Memory B cell (primary cell): ENCODE measurements at regions not wholly inside any gene's neighbourhood (a gene's known extent, or its start where the extent isn't known, plus 50 kb on each side); places are given as distances from the start of the nearest gene placed in this dataset.
"Not testable (repeated sequence)": the region's sequence is repeated elsewhere in the genome, so short reads cannot be mapped to it uniquely, and the experiment has no call there.

Experiments used
- ATAC-seq: fragments of 150-1000 bp; cut with Tn5 transposase; 2 replicates; pipeline ENCODE4 v1.10.0; 2021; ENCODE audit warnings: low read depth, mild to moderate bottlenecking, moderate library complexity
- DNase-seq, 2 donors: peaks; one replicate each; pipeline ENCODE4 v3.0.0; 2022; ENCODE audit warnings: low spot score in 2 of 2
- H3K27ac Mint-ChIP-seq: one replicate; pipeline ENCODE4 v1.8.0; 2022; ENCODE audit warnings: mild to moderate bottlenecking, moderate library complexity, mixed read lengths
- H3K27me3 Mint-ChIP-seq: one replicate; pipeline ENCODE4 v1.8.0; 2022; ENCODE audit warnings: mixed read lengths
- H3K36me3 Mint-ChIP-seq: one replicate; pipeline ENCODE4 v1.8.0; 2022; ENCODE audit warnings: mild to moderate bottlenecking, mixed read lengths
- H3K4me1 Mint-ChIP-seq: one replicate; pipeline ENCODE4 v1.8.0; 2022; ENCODE audit warnings: mixed read lengths
- H3K4me3 Mint-ChIP-seq: one replicate; pipeline ENCODE4 v1.8.0; 2022; ENCODE audit warnings: mild to moderate bottlenecking, moderate library complexity, mixed read lengths
- H3K9me3 Mint-ChIP-seq: one replicate; pipeline ENCODE4 v1.8.0; 2022; ENCODE audit warnings: mixed read lengths

- H3K4me1 Mint-ChIP-seq, ATAC-seq, H3K36me3 Mint-ChIP-seq, H3K27ac Mint-ChIP-seq, H3K4me3 Mint-ChIP-seq, H3K27me3 Mint-ChIP-seq, DNase-seq, H3K9me3 Mint-ChIP-seq: not testable (repeated sequence)
These were observed 139.0 kb downstream of the GOLGA6L6 start for GRCh38 chr15:20402586-20402985.

- not testable (repeated sequence) for DNase-seq, H3K9me3 Mint-ChIP-seq, ATAC-seq, H3K4me1 Mint-ChIP-seq, H3K27me3 Mint-ChIP-seq, H3K27ac Mint-ChIP-seq, H3K36me3 Mint-ChIP-seq, H3K4me3 Mint-ChIP-seq
These were observed 140.5 kb downstream of the GOLGA6L6 start for GRCh38 chr15:20401058-20401457.

DNA sequence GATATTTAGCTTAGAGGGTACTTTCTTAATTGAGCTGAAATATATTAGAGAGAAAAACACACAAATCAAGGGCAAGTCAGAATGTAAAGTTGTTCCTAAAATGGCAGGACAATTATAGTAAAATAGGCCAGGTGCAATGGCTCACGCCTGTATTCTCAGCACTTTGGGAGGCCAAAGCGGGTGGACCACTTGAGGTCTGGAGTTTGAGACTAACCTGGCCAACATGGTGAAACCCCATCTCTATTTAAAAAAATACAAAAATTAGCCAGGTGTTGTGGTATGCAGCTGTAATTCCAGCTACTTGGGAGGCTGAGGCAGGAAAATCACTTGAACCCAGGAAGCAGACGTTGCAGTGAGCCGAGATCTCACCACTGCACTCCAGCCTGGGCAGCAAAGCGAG lies 142.9 kb downstream of the GOLGA6L6 start:
- not testable (repeated sequence) for H3K36me3 Mint-ChIP-seq, H3K27me3 Mint-ChIP-seq, H3K9me3 Mint-ChIP-seq, H3K4me1 Mint-ChIP-seq, H3K27ac Mint-ChIP-seq, H3K4me3 Mint-ChIP-seq, ATAC-seq, DNase-seq

DNA sequence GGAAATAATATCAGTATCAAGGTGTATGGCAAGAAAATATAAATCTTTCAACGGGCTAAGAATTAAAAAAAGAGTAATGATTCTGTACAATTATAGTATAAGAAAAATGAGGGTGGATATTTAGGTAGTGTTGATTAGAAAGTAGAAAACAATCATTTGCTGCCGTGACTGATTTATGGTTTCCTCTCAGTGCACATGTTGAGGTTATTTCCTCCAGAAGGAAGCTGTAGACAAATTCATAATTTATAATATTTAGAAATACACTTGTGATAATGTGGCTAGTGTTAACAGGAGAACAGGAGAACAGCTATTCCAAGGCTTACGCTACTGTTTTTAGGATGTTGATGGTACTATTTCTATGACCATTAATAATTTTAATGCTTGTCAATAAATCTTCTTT lies 153.4 kb downstream of the GOLGA6L6 start:
- not testable (repeated sequence) for DNase-seq, H3K27ac Mint-ChIP-seq, H3K9me3 Mint-ChIP-seq, H3K4me3 Mint-ChIP-seq, ATAC-seq, H3K4me1 Mint-ChIP-seq, H3K36me3 Mint-ChIP-seq, H3K27me3 Mint-ChIP-seq

- no peak for DNase-seq
These were observed 155.4 kb downstream of the GOLGA6L6 start for GRCh38 chr15:20386198-20386597.

DNA sequence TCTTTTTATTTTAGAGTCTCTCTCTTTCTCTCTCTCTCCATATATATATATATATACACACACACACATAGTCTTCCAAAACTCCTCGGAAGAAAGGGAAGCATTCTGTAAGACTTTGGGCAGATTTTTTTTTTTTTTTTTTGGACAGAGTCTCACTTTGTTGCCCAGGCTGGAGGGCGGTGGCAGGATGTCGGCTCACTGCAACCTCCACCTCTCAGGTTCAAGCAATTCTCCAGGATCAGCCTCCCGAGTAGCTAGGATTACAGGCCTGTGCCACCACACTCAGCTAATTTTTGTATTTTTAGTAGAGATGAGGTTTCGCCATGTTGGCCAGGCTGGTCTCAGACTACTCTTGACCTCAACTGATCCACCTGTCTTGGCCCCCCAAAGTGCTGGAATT lies 161.4 kb downstream of the GOLGA6L6 start:
- not testable (repeated sequence) for ATAC-seq, H3K4me1 Mint-ChIP-seq, H3K9me3 Mint-ChIP-seq, DNase-seq, H3K27me3 Mint-ChIP-seq, H3K27ac Mint-ChIP-seq, H3K4me3 Mint-ChIP-seq, H3K36me3 Mint-ChIP-seq

More at GRCh38 chr15:20386198-20386597, 155.4 kb downstream of the GOLGA6L6 start:
- Mint-ChIP-seq H3K9me3 (no peaks in the 10 kb centered on the region), H3K27ac (no peak overlapping the region), H3K36me3 (no peaks in the 10 kb centered on the region), H3K4me1 (no peaks in the 10 kb centered on the region), H3K4me3 (no peak overlapping the region), H3K27me3 (no peaks in the 10 kb centered on the region)
- ATAC-seq, result no peak

DNA sequence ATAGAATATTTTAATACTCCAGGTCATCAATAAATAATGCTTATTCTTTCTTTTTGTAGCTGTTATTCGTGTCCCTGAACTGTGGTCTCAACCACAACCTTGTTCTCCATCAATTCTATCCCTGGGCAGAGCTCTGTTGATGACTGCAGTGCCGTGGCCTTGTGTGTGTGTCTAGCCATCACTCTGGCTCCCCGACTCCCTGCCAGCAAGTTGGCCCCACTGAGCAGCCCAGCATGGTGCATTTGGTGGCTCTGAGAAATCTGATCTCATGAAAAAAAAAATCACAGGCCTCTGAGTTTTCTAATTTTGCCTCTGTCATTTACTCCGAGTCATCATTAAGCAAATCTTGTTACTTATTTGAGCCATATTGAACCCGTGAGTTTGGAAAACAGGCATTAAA lies 164.7 kb downstream of the GOLGA6L6 start:
- H3K4me3 Mint-ChIP-seq, result no peak overlapping the region
- ATAC-seq, result no peak
- no peaks in the 10 kb centered on the region for H3K27me3 Mint-ChIP-seq

GRCh38 chr15:20372416-20372815 lies 169.2 kb downstream of the GOLGA6L6 start:
- H3K36me3 Mint-ChIP-seq, DNase-seq, H3K9me3 Mint-ChIP-seq, H3K27ac Mint-ChIP-seq, H3K27me3 Mint-ChIP-seq, ATAC-seq, H3K4me1 Mint-ChIP-seq, H3K4me3 Mint-ChIP-seq: not testable (repeated sequence)

More for the DNA sequence above, 164.7 kb downstream of the GOLGA6L6 start:
- H3K27ac Mint-ChIP-seq, result no peak overlapping the region
- H3K36me3 Mint-ChIP-seq, result no peaks in the 10 kb centered on the region
- H3K4me1 Mint-ChIP-seq, result no peaks in the 10 kb centered on the region
- DNase-seq, result no peak
- H3K9me3 Mint-ChIP-seq, result no peaks in the 10 kb centered on the region

GRCh38 chr15:20369500-20369899 lies 172.1 kb downstream of the GOLGA6L6 start:
- Mint-ChIP-seq H3K4me3 (no peak overlapping the region), H3K27me3 (no peaks in the 10 kb centered on the region), H3K9me3 (no peaks in the 10 kb centered on the region), H3K4me1 (no peaks in the 10 kb centered on the region), H3K36me3 (no peaks in the 10 kb centered on the region), H3K27ac (no peak overlapping the region)
- DNase-seq (no peak), ATAC-seq (no peak)

GRCh38 chr15:20368974-20369373 lies 172.6 kb downstream of the GOLGA6L6 start:
- ATAC-seq (no peak), DNase-seq (no peak)
- H3K4me3 Mint-ChIP-seq, result no peak overlapping the region
- no peaks in the 10 kb centered on the region for H3K27me3 Mint-ChIP-seq
- H3K36me3 Mint-ChIP-seq, result no peaks in the 10 kb centered on the region
- H3K9me3 Mint-ChIP-seq, result no peaks in the 10 kb centered on the region
- no peak overlapping the region for H3K27ac Mint-ChIP-seq
- no peaks in the 10 kb centered on the region for H3K4me1 Mint-ChIP-seq

- no peak for DNase-seq
- no peaks in the 10 kb centered on the region for H3K4me1 Mint-ChIP-seq
- no peaks in the 10 kb centered on the region for H3K9me3 Mint-ChIP-seq
- no peaks in the 10 kb centered on the region for H3K36me3 Mint-ChIP-seq
- no peak for ATAC-seq
- no peaks in the 10 kb centered on the region for H3K27me3 Mint-ChIP-seq
- no peak overlapping the region for H3K27ac Mint-ChIP-seq
- no peak overlapping the region for H3K4me3 Mint-ChIP-seq
These were observed 174.5 kb downstream of the GOLGA6L6 start for GRCh38 chr15:20367093-20367492.

DNA sequence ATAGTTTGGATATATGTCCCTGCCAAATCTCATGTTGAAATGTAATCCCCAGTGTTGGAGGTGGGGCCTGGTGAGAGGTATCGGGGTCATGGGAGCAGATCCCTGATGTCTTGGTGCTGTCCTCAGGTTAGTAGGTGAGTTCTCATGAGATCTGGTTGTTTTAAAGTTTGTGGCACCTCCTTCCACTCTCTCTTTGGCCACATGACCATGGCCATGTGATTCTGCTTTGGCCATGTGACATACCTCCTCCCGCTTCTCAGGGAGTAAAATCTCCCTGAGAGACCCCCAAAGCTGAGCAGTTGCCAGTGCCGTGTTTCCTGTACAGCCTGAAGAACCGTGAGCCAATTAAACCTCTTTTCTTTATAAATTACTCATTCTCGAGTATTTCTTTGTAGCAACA lies 178.0 kb downstream of the GOLGA6L6 start:
- H3K27ac Mint-ChIP-seq, H3K9me3 Mint-ChIP-seq, H3K4me1 Mint-ChIP-seq, H3K27me3 Mint-ChIP-seq, H3K4me3 Mint-ChIP-seq, H3K36me3 Mint-ChIP-seq, DNase-seq, ATAC-seq: not testable (repeated sequence)

GRCh38 chr15:20361091-20361490 lies 180.5 kb downstream of the GOLGA6L6 start:
- H3K4me1 Mint-ChIP-seq, result peaks cover 2% of the 10 kb centered on the region
- DNase-seq, result no peak
- H3K9me3 Mint-ChIP-seq, result no peaks in the 10 kb centered on the region
- no peaks in the 10 kb centered on the region for H3K36me3 Mint-ChIP-seq
- no peak for ATAC-seq
- H3K4me3 Mint-ChIP-seq, result no peak overlapping the region
- H3K27me3 Mint-ChIP-seq, result peaks cover 2% of the 10 kb centered on the region
- H3K27ac Mint-ChIP-seq, result no peak overlapping the region

DNA sequence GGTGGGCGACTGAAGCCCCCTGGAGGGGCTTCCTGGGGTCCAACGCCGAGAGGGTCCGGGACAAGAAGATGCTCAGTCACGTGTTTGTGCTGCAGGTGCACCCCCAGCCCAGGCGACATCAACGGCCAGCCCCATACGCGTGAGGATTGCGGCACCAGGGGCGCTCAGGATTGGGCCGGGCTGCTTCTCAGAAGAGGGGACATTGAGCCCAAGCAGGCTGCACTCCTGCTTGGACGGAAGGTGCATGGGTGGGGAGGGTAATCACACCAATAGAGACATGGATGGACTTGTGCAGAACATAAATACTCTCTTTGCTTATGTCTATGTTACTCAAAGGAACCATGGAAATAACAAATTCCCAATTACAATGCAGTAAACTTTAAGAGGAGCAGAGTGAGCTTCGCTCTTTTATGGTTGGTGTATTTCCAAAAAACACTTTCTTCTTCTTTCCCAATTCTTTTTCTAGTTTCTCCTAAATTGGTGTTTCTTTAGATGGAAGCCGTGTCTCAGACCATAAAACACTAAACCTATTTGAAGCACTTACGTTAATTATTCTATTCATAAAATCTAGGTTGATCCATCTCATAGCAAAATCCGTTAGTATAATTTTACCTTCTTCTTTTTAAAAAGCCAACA lies 182.7 kb downstream of the GOLGA6L6 start:
- H3K9me3 Mint-ChIP-seq, result no peaks in the 10 kb centered on the region
- H3K4me1 Mint-ChIP-seq, result peaks cover 2% of the 10 kb centered on the region
- DNase-seq (no peak), ATAC-seq (no peak)
- H3K36me3 Mint-ChIP-seq, result no peaks in the 10 kb centered on the region
- no peak overlapping the region for H3K4me3 Mint-ChIP-seq
- peaks cover 2% of the 10 kb centered on the region for H3K27me3 Mint-ChIP-seq
- no peak overlapping the region for H3K27ac Mint-ChIP-seq

DNA sequence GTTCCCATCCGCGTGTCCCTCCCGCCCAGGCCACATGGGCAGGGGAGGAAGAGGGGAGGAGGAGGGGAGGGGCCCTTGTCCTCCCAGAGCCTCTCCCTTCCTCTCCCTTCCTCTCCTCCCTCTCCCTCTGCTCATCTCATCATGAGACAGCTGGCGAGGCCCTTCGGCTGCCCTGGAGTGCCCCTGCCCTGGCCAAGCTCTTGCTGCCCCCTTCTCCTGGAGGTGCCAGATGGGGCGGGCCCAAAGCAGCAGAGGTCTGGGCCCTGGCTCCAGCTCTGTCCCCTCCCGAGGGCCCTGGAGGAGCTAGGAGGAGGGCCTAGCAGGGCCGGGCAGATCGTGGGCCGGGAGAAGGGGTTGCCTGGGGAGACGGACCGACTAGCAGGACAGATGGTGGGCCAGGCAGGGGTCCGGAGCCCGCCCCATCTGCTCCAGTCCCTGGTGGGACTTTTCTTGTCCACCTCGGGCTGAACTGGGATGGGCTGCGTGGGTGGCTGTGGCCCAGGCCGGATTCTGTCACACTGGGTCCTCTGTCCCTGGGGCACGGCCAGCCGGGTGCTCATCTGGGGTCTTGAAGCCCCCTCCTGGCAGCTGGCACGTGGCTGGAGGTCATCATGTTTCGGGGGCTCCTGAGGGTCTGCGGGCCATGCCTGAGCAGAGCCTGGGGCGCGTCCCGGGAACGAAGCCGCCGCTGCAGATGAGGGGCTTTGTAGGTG lies 183.4 kb downstream of the GOLGA6L6 start:
- DNase-seq, result no peak
- Mint-ChIP-seq H3K27me3 (peaks cover 2% of the 10 kb centered on the region), H3K4me3 (no peak overlapping the region), H3K4me1 (peaks cover 2% of the 10 kb centered on the region), H3K27ac (no peak overlapping the region), H3K9me3 (no peaks in the 10 kb centered on the region), H3K36me3 (no peaks in the 10 kb centered on the region)
- ATAC-seq, result no peak
